ENCODE measurements at regions not wholly inside any gene's neighbourhood (a gene's known extent, or its start where the extent isn't known, plus 50 kb on each side); places are given as distances from the start of the nearest gene placed in this dataset.

GRCh38 chr6:129923530-129924250, 62.6 kb upstream of the TMEM244 start:
- TF ChIP-seq CTCF (IDR thresholded peaks at IDR 0.05) (no peak), POLR2A (IDR thresholded peaks at IDR 0.05) (no peak)

Measured in lower leg skin (tissue), 3 donors.